GM21390 (cell line): ENCODE measurements at regions not wholly inside any gene's neighbourhood (a gene's known extent, or its start where the extent isn't known, plus 50 kb on each side); places are given as distances from the start of the nearest gene placed in this dataset.
"Not testable (repeated sequence)": the region's sequence is repeated elsewhere in the genome, so short reads cannot be mapped to it uniquely, and the experiment has no call there.

ENCODE experiments used
- ATAC-seq: cut with Tn5 transposase; IDR thresholded peaks from one replicate; pipeline ENCODE4 v1.9.1; 2021; ENCODE audit not compliant: unreplicated experiment

GRCh38 chr4:124432500-124432899, 280.0 kb downstream of the ANKRD50 start:
- no peak for ATAC-seq

GRCh38 chr4:124433044-124433443, 279.5 kb downstream of the ANKRD50 start:
- no peak for ATAC-seq

- no peak for ATAC-seq
These were observed 279.0 kb downstream of the ANKRD50 start for GRCh38 chr4:124433500-124433899.

GRCh38 chr4:124435274-124435950, 277.1 kb downstream of the ANKRD50 start:
- no peak for ATAC-seq

GRCh38 chr4:124437853-124438495, 274.6 kb downstream of the ANKRD50 start:
- ATAC-seq: no peak

GRCh38 chr4:124445071-124445470, 267.5 kb downstream of the ANKRD50 start:
- no peak for ATAC-seq

- ATAC-seq: no peak
These were observed 262.7 kb downstream of the ANKRD50 start for GRCh38 chr4:124449881-124450280.

GRCh38 chr4:124450851-124451250, 261.7 kb downstream of the ANKRD50 start:
- ATAC-seq: no peak

- no peak for ATAC-seq
These were observed 257.7 kb downstream of the ANKRD50 start for GRCh38 chr4:124454772-124455270.

- no peak for ATAC-seq
These were observed 256.9 kb downstream of the ANKRD50 start for GRCh38 chr4:124455671-124456070.

GRCh38 chr4:124459196-124459940, 253.2 kb downstream of the ANKRD50 start:
- ATAC-seq: no peak

- no peak for ATAC-seq
These were observed 252.6 kb downstream of the ANKRD50 start for GRCh38 chr4:124459941-124460310.

GRCh38 chr4:124461592-124461991, 250.9 kb downstream of the ANKRD50 start:
- ATAC-seq: not testable (repeated sequence)

- no peak for ATAC-seq
These were observed 249.3 kb downstream of the ANKRD50 start for GRCh38 chr4:124462954-124463828.

- no peak for ATAC-seq
These were observed 247.7 kb downstream of the ANKRD50 start for GRCh38 chr4:124464836-124465235.

- ATAC-seq: no peak
These were observed 244.2 kb downstream of the ANKRD50 start for GRCh38 chr4:124468360-124468759.

GRCh38 chr4:124469981-124470380, 242.6 kb downstream of the ANKRD50 start:
- no peak for ATAC-seq

GRCh38 chr4:124478470-124478869, 234.1 kb downstream of the ANKRD50 start:
- no peak for ATAC-seq

GRCh38 chr4:124480061-124480460, 232.5 kb downstream of the ANKRD50 start:
- ATAC-seq: no peak

- ATAC-seq: no peak
These were observed 231.4 kb downstream of the ANKRD50 start for GRCh38 chr4:124481123-124481522.
